ENCODE measurements at regions not wholly inside any gene's neighbourhood (a gene's known extent, or its start where the extent isn't known, plus 50 kb on each side); places are given as distances from the start of the nearest gene placed in this dataset.

GRCh38 chr4:64489628-64490027 lies 80.4 kb upstream of the TECRL start:
- no peak overlapping the region for H2AFZ ChIP-seq (ENCODE audit: low read length)
- H3K9me2 ChIP-seq (ENCODE audit: insufficient read depth, low read length): no peaks in the 10 kb centered on the region
- ChIA-PET POLR2A (no interaction called here), CTCF (ENCODE audit: unreplicated experiment) (no interaction called here)
- H3K4me1 ChIP-seq (ENCODE audit: insufficient read depth, low read length, poor library complexity, severe bottlenecking): no peaks in the 10 kb centered on the region
- H3K4me2 ChIP-seq (ENCODE audit: low read length): no peak overlapping the region
- intact Hi-C loops (cut with micrococcal nuclease; ENCODE audit: unreplicated experiment): no loop called here
- H3K79me2 ChIP-seq (ENCODE audit: insufficient read depth, low read depth, low read length): no peaks in the 10 kb centered on the region
- no peak for TF ChIP-seq EZH2phosphoT487 (IDR thresholded peaks at IDR 0.05; ENCODE audit: borderline replicate concordance, low read depth, low read length)
- TF ChIP-seq CTCF (conservative IDR thresholded peaks at IDR 0.05; ENCODE audit: low read length): no peak
- no peak for DNase-seq (ENCODE audit: low spot score)
- no peaks in the 10 kb centered on the region for H3K36me3 ChIP-seq (ENCODE audit: insufficient read depth, low read length)
- H4K20me1 ChIP-seq (ENCODE audit: insufficient read depth, low read length): no peaks in the 10 kb centered on the region
- H3K9me3 ChIP-seq (ENCODE audit: low read length): no peaks in the 10 kb centered on the region
- H3K27ac ChIP-seq (ENCODE audit: low read depth, low read length, poor library complexity, severe bottlenecking): no peak overlapping the region
- BruUV-seq (replicated peaks): no TSS peak
- H3K4me3 ChIP-seq (ENCODE audit: low read depth, low read length, poor library complexity, severe bottlenecking): no peak overlapping the region

- Histone ChIP-seq H3K4me2 (ENCODE audit: low read length) (no peak overlapping the region), H3K79me2 (ENCODE audit: insufficient read depth, low read depth, low read length) (no peaks in the 10 kb centered on the region), H3K4me1 (ENCODE audit: insufficient read depth, low read length, poor library complexity, severe bottlenecking) (no peaks in the 10 kb centered on the region), H2AFZ (ENCODE audit: low read length) (no peak overlapping the region), H3K4me3 (ENCODE audit: low read depth, low read length, poor library complexity, severe bottlenecking) (no peak overlapping the region), H4K20me1 (ENCODE audit: insufficient read depth, low read length) (no peaks in the 10 kb centered on the region), H3K36me3 (ENCODE audit: insufficient read depth, low read length) (no peaks in the 10 kb centered on the region), H3K27ac (ENCODE audit: low read depth, low read length, poor library complexity, severe bottlenecking) (no peak overlapping the region), H3K9me2 (ENCODE audit: insufficient read depth, low read length) (no peaks in the 10 kb centered on the region), H3K9me3 (ENCODE audit: low read length) (no peaks in the 10 kb centered on the region)
- intact Hi-C loops (cut with micrococcal nuclease; ENCODE audit: unreplicated experiment): no loop called here
- ChIA-PET POLR2A (no interaction called here), CTCF (ENCODE audit: unreplicated experiment) (no interaction called here)
- no peak for DNase-seq (ENCODE audit: low spot score)
- TF ChIP-seq EZH2phosphoT487 (IDR thresholded peaks at IDR 0.05; ENCODE audit: borderline replicate concordance, low read depth, low read length): no peak
- TF ChIP-seq CTCF (conservative IDR thresholded peaks at IDR 0.05; ENCODE audit: low read length): no peak
- no TSS peak for BruUV-seq (replicated peaks)
These were observed 70.1 kb upstream of the TECRL start for GRCh38 chr4:64479338-64479737.

GRCh38 chr4:64477127-64477526 lies 67.9 kb upstream of the TECRL start:
- Histone ChIP-seq H3K27ac (ENCODE audit: low read depth, low read length, poor library complexity, severe bottlenecking) (no peak overlapping the region), H3K79me2 (ENCODE audit: insufficient read depth, low read depth, low read length) (no peaks in the 10 kb centered on the region), H3K4me1 (ENCODE audit: insufficient read depth, low read length, poor library complexity, severe bottlenecking) (no peaks in the 10 kb centered on the region), H3K36me3 (ENCODE audit: insufficient read depth, low read length) (no peaks in the 10 kb centered on the region), H3K9me2 (ENCODE audit: insufficient read depth, low read length) (no peaks in the 10 kb centered on the region), H2AFZ (ENCODE audit: low read length) (no peak overlapping the region), H3K4me3 (ENCODE audit: low read depth, low read length, poor library complexity, severe bottlenecking) (no peak overlapping the region), H3K9me3 (ENCODE audit: low read length) (no peaks in the 10 kb centered on the region), H4K20me1 (ENCODE audit: insufficient read depth, low read length) (no peaks in the 10 kb centered on the region), H3K4me2 (ENCODE audit: low read length) (no peak overlapping the region)
- CTCF ChIA-PET (ENCODE audit: unreplicated experiment): no interaction called here
- DNase-seq (ENCODE audit: low spot score): no peak
- POLR2A ChIA-PET: no interaction called here
- intact Hi-C loops (cut with micrococcal nuclease; ENCODE audit: unreplicated experiment): no loop called here
- no peak for TF ChIP-seq EZH2phosphoT487 (IDR thresholded peaks at IDR 0.05; ENCODE audit: borderline replicate concordance, low read depth, low read length)
- TF ChIP-seq CTCF (conservative IDR thresholded peaks at IDR 0.05; ENCODE audit: low read length): no peak
- no TSS peak for BruUV-seq (replicated peaks)

Data from OCI-LY7 (cell line).